22Rv1 (cell line): ENCODE measurements at regions not wholly inside any gene's neighbourhood (a gene's known extent, or its start where the extent isn't known, plus 50 kb on each side); places are given as distances from the start of the nearest gene placed in this dataset.

Source experiments
- H3K27ac ChIP-seq: fragments of 450-650 bp; 2 replicates; pipeline ENCODE4 v1.5.1; 2017
- CTCF ChIP-seq: fragments of 450-650 bp; IDR thresholded peaks from 2 replicates; pipeline ENCODE4 v1.5.1; 2017; ENCODE audit warnings: mild to moderate bottlenecking
- ZFX ChIP-seq: fragments of 450-650 bp; IDR thresholded peaks from 2 replicates; pipeline ENCODE4 v1.6.1; 2017; ENCODE audit warnings: antibody characterized with exemption, borderline replicate concordance

- H3K27ac ChIP-seq = no peak overlapping the region
- no peak for TF ChIP-seq CTCF
- TF ChIP-seq ZFX = no peak
Measured at GRCh38 chr10:124262234-124262865, 156.4 kb downstream of the OAT start.

- TF ChIP-seq ZFX (no peak), CTCF (peak; percentile 23)
- H3K27ac ChIP-seq = no peak overlapping the region
Measured at GRCh38 chr10:124259139-124259825, 159.4 kb downstream of the OAT start.

- TF ChIP-seq ZFX (no peak), CTCF (no peak)
- no peak overlapping the region for H3K27ac ChIP-seq
Measured at GRCh38 chr10:124257781-124258180, 160.9 kb downstream of the OAT start.

GRCh38 chr10:124256151-124256550 lies 162.6 kb downstream of the OAT start:
- TF ChIP-seq CTCF = no peak
- no peak for TF ChIP-seq ZFX
- H3K27ac ChIP-seq = no peak overlapping the region

- TF ChIP-seq CTCF (no peak), ZFX (no peak)
- no peak overlapping the region for H3K27ac ChIP-seq
Measured at GRCh38 chr10:124255556-124255955, 162.2 kb upstream of the CHST15 start.

- TF ChIP-seq ZFX = no peak
- TF ChIP-seq CTCF = no peak
Measured at GRCh38 chr10:124254490-124254889, 161.1 kb upstream of the CHST15 start.

GRCh38 chr10:124253006-124253405 lies 159.6 kb upstream of the CHST15 start:
- H3K27ac ChIP-seq = no peak overlapping the region
- TF ChIP-seq ZFX (no peak), CTCF (no peak)

More at GRCh38 chr10:124254490-124254889, 161.1 kb upstream of the CHST15 start:
- H3K27ac ChIP-seq = no peak overlapping the region
